ENCODE measurements at regions not wholly inside any gene's neighbourhood (a gene's known extent, or its start where the extent isn't known, plus 50 kb on each side); places are given as distances from the start of the nearest gene placed in this dataset.
"Not testable (repeated sequence)": the region's sequence is repeated elsewhere in the genome, so short reads cannot be mapped to it uniquely, and the experiment has no call there.

DNA sequence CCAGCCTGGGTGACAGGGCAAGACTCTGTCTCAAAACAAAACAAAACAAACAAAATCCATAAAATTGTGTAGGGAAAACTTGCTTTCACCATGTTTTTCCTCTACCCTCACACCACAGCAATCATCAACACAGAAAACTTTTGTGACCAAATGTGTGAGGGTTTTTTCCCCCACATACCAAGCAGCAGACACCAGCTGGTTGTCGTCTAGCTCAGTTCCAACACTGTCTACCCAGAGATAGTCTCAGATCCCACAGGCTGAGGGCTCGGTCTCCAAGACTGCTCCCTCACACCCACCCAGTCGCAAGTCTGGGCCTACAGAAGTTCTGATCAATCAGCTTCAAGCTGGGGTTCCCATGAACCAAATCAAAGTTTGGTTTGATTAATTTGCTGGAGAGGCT, 322.4 kb upstream of the MAGI2 start:
- TF ChIP-seq, protein P1, sequence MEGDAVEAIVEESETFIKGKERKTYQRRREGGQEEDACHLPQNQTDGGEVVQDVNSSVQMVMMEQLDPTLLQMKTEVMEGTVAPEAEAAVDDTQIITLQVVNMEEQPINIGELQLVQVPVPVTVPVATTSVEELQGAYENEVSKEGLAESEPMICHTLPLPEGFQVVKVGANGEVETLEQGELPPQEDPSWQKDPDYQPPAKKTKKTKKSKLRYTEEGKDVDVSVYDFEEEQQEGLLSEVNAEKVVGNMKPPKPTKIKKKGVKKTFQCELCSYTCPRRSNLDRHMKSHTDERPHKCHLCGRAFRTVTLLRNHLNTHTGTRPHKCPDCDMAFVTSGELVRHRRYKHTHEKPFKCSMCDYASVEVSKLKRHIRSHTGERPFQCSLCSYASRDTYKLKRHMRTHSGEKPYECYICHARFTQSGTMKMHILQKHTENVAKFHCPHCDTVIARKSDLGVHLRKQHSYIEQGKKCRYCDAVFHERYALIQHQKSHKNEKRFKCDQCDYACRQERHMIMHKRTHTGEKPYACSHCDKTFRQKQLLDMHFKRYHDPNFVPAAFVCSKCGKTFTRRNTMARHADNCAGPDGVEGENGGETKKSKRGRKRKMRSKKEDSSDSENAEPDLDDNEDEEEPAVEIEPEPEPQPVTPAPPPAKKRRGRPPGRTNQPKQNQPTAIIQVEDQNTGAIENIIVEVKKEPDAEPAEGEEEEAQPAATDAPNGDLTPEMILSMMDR (IDR thresholded peaks at IDR 0.05; ENCODE audit: control insufficient read depth, insufficient read depth, low read depth, low read length, missing control alignments): no peak
- no peak for DNase-seq (ENCODE audit: low read depth)
- no peak overlapping the region for H3K4me3 ChIP-seq (ENCODE audit: control insufficient read depth, low read depth, low read length)

DNA sequence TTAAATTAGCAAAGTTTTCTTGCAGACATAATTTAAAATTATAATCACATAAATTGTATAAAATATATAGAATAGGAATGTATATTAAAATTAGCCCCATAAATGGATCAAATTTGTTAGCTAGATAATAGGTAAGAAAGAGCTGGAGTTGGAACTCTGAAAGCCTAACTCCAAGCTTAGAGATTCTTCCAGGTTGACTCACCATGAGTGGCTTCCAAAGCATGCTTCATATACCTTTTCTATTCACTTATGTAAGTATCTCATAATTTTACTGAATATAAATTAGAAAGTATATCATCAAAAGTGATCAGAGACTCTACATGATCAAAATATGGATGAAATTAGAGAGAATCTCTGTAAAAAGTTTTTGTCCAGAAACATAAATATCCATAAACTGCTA, 320.7 kb upstream of the MAGI2 start:
- DNase-seq (ENCODE audit: low read depth): no peak
- TF ChIP-seq, protein P1 (IDR thresholded peaks at IDR 0.05; ENCODE audit: control insufficient read depth, insufficient read depth, low read depth, low read length, missing control alignments): no peak
- no peak overlapping the region for H3K4me3 ChIP-seq (ENCODE audit: control insufficient read depth, low read depth, low read length)

DNA sequence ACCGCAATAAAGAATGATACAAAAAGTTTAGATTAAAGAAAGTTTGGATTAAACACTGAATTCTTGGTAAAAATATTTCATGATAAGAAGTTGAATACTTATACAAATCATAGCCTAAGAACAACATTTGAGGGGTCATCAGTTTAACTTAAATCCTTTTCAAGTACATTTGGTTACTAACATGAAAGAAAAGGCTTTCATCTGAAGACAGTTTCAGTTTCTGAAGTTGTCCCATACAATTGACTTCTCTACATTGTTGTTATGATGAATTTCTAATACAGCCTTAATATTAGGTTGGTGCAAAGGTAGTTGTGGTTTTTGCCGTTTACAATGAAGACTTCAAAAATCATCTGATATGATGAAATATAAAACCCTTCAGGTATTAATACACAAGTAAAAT, 317.5 kb upstream of the MAGI2 start:
- no peak for DNase-seq (ENCODE audit: low read depth)
- H3K4me3 ChIP-seq (ENCODE audit: control insufficient read depth, low read depth, low read length): no peak overlapping the region
- TF ChIP-seq, protein P1 (IDR thresholded peaks at IDR 0.05; ENCODE audit: control insufficient read depth, insufficient read depth, low read depth, low read length, missing control alignments): no peak

DNA sequence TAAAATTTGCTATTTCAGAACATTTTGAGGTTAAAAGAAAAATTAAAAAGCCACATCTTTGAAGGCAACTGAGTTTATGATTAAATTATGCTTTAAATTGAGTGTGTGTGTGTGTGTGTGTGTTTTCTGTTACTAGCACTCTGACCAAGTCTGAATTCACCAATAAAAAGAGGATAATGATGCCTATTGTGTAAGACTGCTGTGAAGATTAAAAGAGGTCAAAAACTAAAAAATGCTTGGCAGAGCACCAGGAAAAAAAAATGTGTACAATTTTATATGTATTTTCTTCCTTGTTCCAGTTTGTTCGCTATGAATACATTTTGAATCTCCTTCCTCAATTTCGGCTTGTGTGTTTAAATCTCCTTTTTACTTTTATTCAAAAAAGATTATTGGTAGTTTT, 316.6 kb upstream of the MAGI2 start:
- peak; percentile 34 for DNase-seq (ENCODE audit: low read depth)
- TF ChIP-seq, protein P1 (IDR thresholded peaks at IDR 0.05; ENCODE audit: control insufficient read depth, insufficient read depth, low read depth, low read length, missing control alignments): no peak
- H3K4me3 ChIP-seq (ENCODE audit: control insufficient read depth, low read depth, low read length): no peak overlapping the region

- DNase-seq (ENCODE audit: low read depth); H3K4me3 ChIP-seq (ENCODE audit: control insufficient read depth, low read depth, low read length): not testable (repeated sequence)
Measured at GRCh38 chr7:79767876-79768560, 314.6 kb upstream of the MAGI2 start.

GRCh38 chr7:79767192-79767591, 313.7 kb upstream of the MAGI2 start:
- not testable (repeated sequence) for H3K4me3 ChIP-seq (ENCODE audit: control insufficient read depth, low read depth, low read length); DNase-seq (ENCODE audit: low read depth)

GRCh38 chr7:79761876-79762429, 308.5 kb upstream of the MAGI2 start:
- TF ChIP-seq, protein P1 (IDR thresholded peaks at IDR 0.05; ENCODE audit: control insufficient read depth, insufficient read depth, low read depth, low read length, missing control alignments): no peak
- H3K4me3 ChIP-seq (ENCODE audit: control insufficient read depth, low read depth, low read length): no peak overlapping the region
- DNase-seq (ENCODE audit: low read depth): no peak

DNA sequence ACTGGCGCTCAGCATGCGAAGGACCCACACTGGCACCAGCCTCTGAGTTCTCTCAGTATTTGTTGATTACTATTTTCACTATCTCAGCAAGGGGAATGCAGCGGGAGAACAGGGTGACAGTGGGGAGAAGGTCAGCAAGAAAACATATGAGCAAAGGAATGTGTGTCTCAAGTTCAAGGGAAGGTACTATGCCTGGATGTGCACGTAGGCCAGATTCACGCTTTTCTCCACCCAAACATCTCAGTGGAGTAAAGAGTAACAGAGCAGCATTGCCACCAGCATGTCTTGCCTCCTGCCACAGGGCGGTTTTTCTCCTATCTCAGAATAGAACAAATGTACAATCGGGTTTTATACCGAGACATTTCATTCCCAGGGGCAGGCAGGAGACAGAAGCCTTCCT, 297.5 kb upstream of the MAGI2 start:
- not testable (repeated sequence) for H3K4me3 ChIP-seq (ENCODE audit: control insufficient read depth, low read depth, low read length); DNase-seq (ENCODE audit: low read depth)

Data from AG09309 (cell line).